EL (cell line): ENCODE measurements at regions not wholly inside any gene's neighbourhood (a gene's known extent, or its start where the extent isn't known, plus 50 kb on each side); places are given as distances from the start of the nearest gene placed in this dataset.

Source experiments
- DNase-seq: peaks from one replicate; pipeline ENCODE4 v3.0.0-alpha.2; 2016

GRCh38 chr5:4987431-4987830 lies 152.7 kb upstream of the ADAMTS16 start:
- DNase-seq, result no peak

- no peak for DNase-seq
Measured at GRCh38 chr5:4989118-4989517, 151.0 kb upstream of the ADAMTS16 start.

- DNase-seq, result no peak
Measured at GRCh38 chr5:4990017-4990416, 150.1 kb upstream of the ADAMTS16 start.

GRCh38 chr5:4990462-4990861 lies 149.7 kb upstream of the ADAMTS16 start:
- no peak for DNase-seq

GRCh38 chr5:4991925-4992324 lies 148.2 kb upstream of the ADAMTS16 start:
- no peak for DNase-seq

GRCh38 chr5:4995014-4995413 lies 145.1 kb upstream of the ADAMTS16 start:
- DNase-seq, result peak; percentile 75

GRCh38 chr5:5005353-5005752 lies 134.8 kb upstream of the ADAMTS16 start:
- DNase-seq, result peak; percentile 9

GRCh38 chr5:5006548-5006947 lies 133.6 kb upstream of the ADAMTS16 start:
- no peak for DNase-seq

GRCh38 chr5:5009240-5009639 lies 130.9 kb upstream of the ADAMTS16 start:
- no peak for DNase-seq

- no peak for DNase-seq
Measured at GRCh38 chr5:5011151-5011550, 129.0 kb upstream of the ADAMTS16 start.

GRCh38 chr5:5014586-5015235 lies 125.4 kb upstream of the ADAMTS16 start:
- DNase-seq, result peak; percentile 82

GRCh38 chr5:5017827-5018577 lies 122.1 kb upstream of the ADAMTS16 start:
- peak; percentile 94 for DNase-seq

GRCh38 chr5:5018578-5018970 lies 121.6 kb upstream of the ADAMTS16 start:
- DNase-seq, result peak; percentile 76

GRCh38 chr5:5021436-5021835 lies 118.7 kb upstream of the ADAMTS16 start:
- DNase-seq, result no peak

GRCh38 chr5:5025098-5025773 lies 114.9 kb upstream of the ADAMTS16 start:
- DNase-seq, result no peak

GRCh38 chr5:5025774-5026408 lies 114.2 kb upstream of the ADAMTS16 start:
- peak; percentile 51 for DNase-seq

- DNase-seq, result peak; percentile 5
Measured at GRCh38 chr5:5026409-5026785, 113.7 kb upstream of the ADAMTS16 start.

GRCh38 chr5:5031665-5032064 lies 108.5 kb upstream of the ADAMTS16 start:
- no peak for DNase-seq

- DNase-seq, result no peak
Measured at GRCh38 chr5:5037674-5038073, 102.5 kb upstream of the ADAMTS16 start.

- DNase-seq, result no peak
Measured at GRCh38 chr5:5039918-5040317, 100.2 kb upstream of the ADAMTS16 start.

- no peak for DNase-seq
Measured at GRCh38 chr5:5040712-5041111, 99.4 kb upstream of the ADAMTS16 start.

- DNase-seq, result no peak
Measured at GRCh38 chr5:5042806-5043205, 97.3 kb upstream of the ADAMTS16 start.

- no peak for DNase-seq
Measured at GRCh38 chr5:5043346-5043745, 96.8 kb upstream of the ADAMTS16 start.
